Spleen (tissue), 11 donors: ENCODE measurements at regions not wholly inside any gene's neighbourhood (a gene's known extent, or its start where the extent isn't known, plus 50 kb on each side); places are given as distances from the start of the nearest gene placed in this dataset.

Experiments used
- DNase-seq: peaks from one replicate; pipeline ENCODE4 v3.0.0-alpha.2; 2020
- H3K27ac ChIP-seq, 8 donors: fragments of 200-600 bp; sonication (generic) in 7 of 8; 1 replicate in 4 of 8; 2 replicates in 4 of 8; pipeline versions ENCODE4 v1.5.0 to v1.8.0; 2016 to 2021; ENCODE audit warnings: inconsistent platforms in 4 of 8, mild to moderate bottlenecking in 4 of 8, moderate library complexity in 1 of 8
- H3K27me3 ChIP-seq, 7 donors: fragments of 200-600 bp; sonication (generic) in 6 of 7; replicated peaks in 1 of 7; 1 replicate in 4 of 7; 2 replicates in 3 of 7; pipeline versions ENCODE4 v1.5.0 to v1.8.0; 2016 to 2021; ENCODE audit warnings: inconsistent platforms in 3 of 7, mild to moderate bottlenecking in 1 of 7
- H3K36me3 ChIP-seq, 6 donors: fragments of 200-600 bp; sonication (generic) in 5 of 6; 1 replicate in 4 of 6; 2 replicates in 2 of 6; pipeline versions ENCODE4 v1.5.0 to v1.8.0; 2016 to 2021; ENCODE audit warnings: inconsistent platforms in 2 of 6
- H3K4me1 ChIP-seq, 6 donors: fragments of 200-600 bp; sonication (generic) in 5 of 6; 1 replicate in 3 of 6; 2 replicates in 3 of 6; pipeline versions ENCODE4 v1.5.0 to v1.8.0; 2016 to 2021; ENCODE audit warnings: inconsistent platforms in 3 of 6
- H3K4me3 ChIP-seq, 8 donors: fragments of 200-600 bp; sonication (generic) in 7 of 8; 1 replicate in 4 of 8; 2 replicates in 4 of 8; pipeline versions ENCODE4 v1.5.0 to v1.8.0; 2016 to 2021; ENCODE audit warnings: inconsistent platforms in 4 of 8, mild to moderate bottlenecking in 4 of 8, moderate library complexity in 2 of 8
- H3K9me3 ChIP-seq, 8 donors: fragments of 200-600 bp; sonication (generic) in 7 of 8; 1 replicate in 4 of 8; 2 replicates in 4 of 8; pipeline versions ENCODE4 v1.5.0 to v1.8.0; 2016 to 2021; ENCODE audit warnings: inconsistent platforms in 4 of 8
- CTCF ChIP-seq, 11 experiments: fragments of 200-600 bp in 7 of 11; fragments of 450-650 bp in 4 of 11; sonication (generic) in 4 of 11; IDR thresholded peaks in 8 of 11; conservative IDR thresholded peaks in 3 of 11; 1 replicate in 7 of 11; 2 replicates in 4 of 11; pipeline versions ENCODE4 v1.4.0 to v1.8.0; 2016 to 2021; ENCODE audit warnings: antibody characterized with exemption in 11 of 11, inconsistent platforms in 4 of 11, mild to moderate bottlenecking in 1 of 11
- POLR2A ChIP-seq, 3 donors: fragments of 450-650 bp; IDR thresholded peaks; one replicate each; pipeline ENCODE4 v1.5.1; 2017; ENCODE audit warnings: antibody characterized with exemption in 3 of 3, mild to moderate bottlenecking in 1 of 3
- POLR2AphosphoS5 ChIP-seq, 3 donors: sonication (generic); formaldehyde crosslinking; IDR thresholded peaks; one replicate each; pipeline ENCODE4 v1.5.1; 2017; ENCODE audit warnings: antibody characterized with exemption in 3 of 3
- WGBS, 5 donors: extraction: QIAGEN DNeasy Blood & Tissue Kit in 3 of 5; methylation state at CpG; one replicate each; pipeline versions ENCODE4 v1.1.5 to v1.1.7; 2013 to 2018; 5-methylcytosine and 5-hydroxymethylcytosine counted together
- intact Hi-C: fragments of 100-400 bp; cut with DNase I; formaldehyde crosslinking; loops from one replicate; pipeline ENCODE4 v1.15.0; 2023; ENCODE audit warnings: low total_unique reads
- donor health status: healthy with polysubstance abuse.
- donor health status: DM: no; HTN: no; CAD: no; lungs with moderate emphysema.
- donor health status: DM: no; HTN: no; CAD: no.
- donor health status: Bipolar disorder and iron deficiency.
- donor health status: healthy.
- donor health status: DM: no; HTN: no; CAD: no.
- donor health status: DM: yes; HTN: yes; CAD: no.

- no peaks in the 10 kb centered on the region for H3K36me3 ChIP-seq
- no peaks in the 10 kb centered on the region for H3K4me1 ChIP-seq
- WGBS, 5 donors, result 33 to 47% (median 41%) methylated on average over 2 of the region's 2 CpGs
- no peak for DNase-seq
- no peaks in the 10 kb centered on the region for H3K9me3 ChIP-seq
- TF ChIP-seq CTCF (IDR thresholded peaks at IDR 0.05 in 8 of 11, conservative IDR thresholded peaks at IDR 0.05 in 3 of 11) (no peak), POLR2A (IDR thresholded peaks at IDR 0.05) (no peak), POLR2AphosphoS5 (IDR thresholded peaks at IDR 0.05) (no peak)
- no peak overlapping the region for H3K27ac ChIP-seq
- no peaks in the 10 kb centered on the region for H3K27me3 ChIP-seq
- intact Hi-C loops, result no loop called here
- no peak overlapping the region for H3K4me3 ChIP-seq
Measured at GRCh38 chr2:138213084-138213483, 248.8 kb downstream of the HNMT start.

GRCh38 chr2:138213624-138214023, 249.4 kb downstream of the HNMT start:
- TF ChIP-seq POLR2AphosphoS5 (IDR thresholded peaks at IDR 0.05) (no peak), POLR2A (IDR thresholded peaks at IDR 0.05) (no peak), CTCF (IDR thresholded peaks at IDR 0.05 in 8 of 11, conservative IDR thresholded peaks at IDR 0.05 in 3 of 11) (no peak)
- intact Hi-C loops, result no loop called here

GRCh38 chr2:138215958-138216357, 251.7 kb downstream of the HNMT start:
- intact Hi-C loops, result no loop called here
- Histone ChIP-seq H3K4me3 (no peak overlapping the region), H3K27ac (no peak overlapping the region), H3K9me3 (no peaks in the 10 kb centered on the region), H3K27me3 (no peaks in the 10 kb centered on the region), H3K36me3 (no peaks in the 10 kb centered on the region), H3K4me1 (no peaks in the 10 kb centered on the region)
- TF ChIP-seq POLR2AphosphoS5 (IDR thresholded peaks at IDR 0.05) (no peak), CTCF (IDR thresholded peaks at IDR 0.05 in 8 of 11, conservative IDR thresholded peaks at IDR 0.05 in 3 of 11) (no peak), POLR2A (IDR thresholded peaks at IDR 0.05) (no peak)
- 42 to 97% (median 73%) methylated on average over 1 of the region's 1 CpG for WGBS, 5 donors
- DNase-seq, result no peak

More at GRCh38 chr2:138213624-138214023, 249.4 kb downstream of the HNMT start:
- Histone ChIP-seq H3K9me3 (no peaks in the 10 kb centered on the region), H3K27me3 (no peaks in the 10 kb centered on the region), H3K36me3 (no peaks in the 10 kb centered on the region), H3K27ac (no peak overlapping the region), H3K4me1 (no peaks in the 10 kb centered on the region), H3K4me3 (no peak overlapping the region)
- DNase-seq, result no peak

GRCh38 chr2:138217975-138218374, 253.7 kb downstream of the HNMT start:
- H3K36me3 ChIP-seq, result no peaks in the 10 kb centered on the region
- no peak overlapping the region for H3K27ac ChIP-seq
- no peaks in the 10 kb centered on the region for H3K9me3 ChIP-seq
- H3K4me3 ChIP-seq, result no peak overlapping the region
- H3K27me3 ChIP-seq, result no peaks in the 10 kb centered on the region
- intact Hi-C loops, result no loop called here
- no peak for DNase-seq
- TF ChIP-seq CTCF (IDR thresholded peaks at IDR 0.05 in 8 of 11, conservative IDR thresholded peaks at IDR 0.05 in 3 of 11) (no peak), POLR2A (IDR thresholded peaks at IDR 0.05) (no peak), POLR2AphosphoS5 (IDR thresholded peaks at IDR 0.05) (no peak)
- no peaks in the 10 kb centered on the region for H3K4me1 ChIP-seq
